Prostate gland (tissue), 2 donors: ENCODE measurements at regions not wholly inside any gene's neighbourhood (a gene's known extent, or its start where the extent isn't known, plus 50 kb on each side); places are given as distances from the start of the nearest gene placed in this dataset.

Experiments
- DNase-seq: peaks from one replicate; pipeline ENCODE4 v3.0.0-alpha.2; 2019; ENCODE audit warnings: low spot score
- H3K27ac ChIP-seq, 2 donors: fragments of 200-600 bp; sonication (generic); 2 replicates each; pipeline ENCODE4 v1.5.1; 2017 to 2019
- H3K27me3 ChIP-seq: fragments of 200-600 bp; sonication (generic); replicated peaks from 2 replicates; pipeline ENCODE4 v1.5.1; 2019; ENCODE audit not compliant: insufficient read depth
- H3K36me3 ChIP-seq, 2 donors: fragments of 200-600 bp; sonication (generic); 1 replicate in 1 of 2; 2 replicates in 1 of 2; pipeline versions ENCODE4 v1.5.1 to v1.8.1; 2017 to 2019
- H3K4me1 ChIP-seq: fragments of 200-600 bp; sonication (generic); replicated peaks from 2 replicates; pipeline ENCODE4 v1.5.1; 2019
- H3K4me3 ChIP-seq, 2 donors: fragments of 200-600 bp; sonication (generic); 2 replicates each; pipeline ENCODE4 v1.5.1; 2017 to 2019
- H3K9me3 ChIP-seq: fragments of 200-600 bp; sonication (generic); 2 replicates; pipeline ENCODE4 v1.5.1; 2017
- POLR2A ChIP-seq: fragments of 450-650 bp; IDR thresholded peaks from one replicate; pipeline ENCODE4 v1.6.1; 2016; ENCODE audit warnings: antibody characterized with exemption, mild to moderate bottlenecking
- POLR2AphosphoS5 ChIP-seq: sonication (generic); formaldehyde crosslinking; IDR thresholded peaks from one replicate; pipeline ENCODE4 v1.6.1; 2017; ENCODE audit warnings: antibody characterized with exemption
- WGBS: methylation state at CpG from one replicate; pipeline ENCODE4 v1.1.5; 2018; 5-methylcytosine and 5-hydroxymethylcytosine counted together
- intact Hi-C: fragments of 100-400 bp; cut with DNase I; formaldehyde crosslinking; loops from one replicate; pipeline ENCODE4 v1.14.2; 2022
- TF ChIP-seq, protein P1 (sequence below), 4 experiments: fragments of 200-600 bp in 2 of 4; fragments of 450-650 bp in 2 of 4; sonication (generic) in 2 of 4; IDR thresholded peaks; 1 replicate in 3 of 4; 2 replicates in 1 of 4; pipeline ENCODE4 v1.5.1; 2016 to 2019; ENCODE audit warnings: antibody characterized with exemption in 4 of 4, mild to moderate bottlenecking in 2 of 4, moderate library complexity in 2 of 4

DNA sequence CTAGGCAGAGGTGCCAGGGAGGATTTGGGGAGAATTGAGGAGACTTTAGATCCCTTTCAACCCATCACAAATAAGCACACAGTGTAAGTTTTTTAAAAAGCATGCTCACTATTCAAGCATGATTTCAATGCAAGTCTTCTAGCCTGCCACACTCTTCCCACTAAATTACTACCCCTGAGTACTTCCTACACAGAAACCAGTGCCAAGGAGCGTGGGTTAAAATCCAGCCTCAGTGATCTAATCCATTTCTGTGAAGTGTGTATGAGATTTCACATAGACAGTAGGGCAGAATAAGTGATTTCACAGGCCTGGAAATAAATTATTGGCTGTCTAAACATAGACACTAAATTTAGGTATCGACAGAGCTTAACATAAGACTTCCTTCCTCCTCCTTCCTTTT lies 142.9 kb upstream of the ATP1B1 start:
- 86% methylated on average over 2 of the region's 2 CpGs for WGBS
- Histone ChIP-seq H3K36me3 (no peaks in the 10 kb centered on the region), H3K4me3 (no peak overlapping the region), H3K4me1 (no peaks in the 10 kb centered on the region), H3K9me3 (no peaks in the 10 kb centered on the region), H3K27ac (no peak overlapping the region), H3K27me3 (no peaks in the 10 kb centered on the region)
- intact Hi-C loops = no loop called here
- TF ChIP-seq POLR2A (no peak), POLR2AphosphoS5 (no peak)
- TF ChIP-seq, protein P1, sequence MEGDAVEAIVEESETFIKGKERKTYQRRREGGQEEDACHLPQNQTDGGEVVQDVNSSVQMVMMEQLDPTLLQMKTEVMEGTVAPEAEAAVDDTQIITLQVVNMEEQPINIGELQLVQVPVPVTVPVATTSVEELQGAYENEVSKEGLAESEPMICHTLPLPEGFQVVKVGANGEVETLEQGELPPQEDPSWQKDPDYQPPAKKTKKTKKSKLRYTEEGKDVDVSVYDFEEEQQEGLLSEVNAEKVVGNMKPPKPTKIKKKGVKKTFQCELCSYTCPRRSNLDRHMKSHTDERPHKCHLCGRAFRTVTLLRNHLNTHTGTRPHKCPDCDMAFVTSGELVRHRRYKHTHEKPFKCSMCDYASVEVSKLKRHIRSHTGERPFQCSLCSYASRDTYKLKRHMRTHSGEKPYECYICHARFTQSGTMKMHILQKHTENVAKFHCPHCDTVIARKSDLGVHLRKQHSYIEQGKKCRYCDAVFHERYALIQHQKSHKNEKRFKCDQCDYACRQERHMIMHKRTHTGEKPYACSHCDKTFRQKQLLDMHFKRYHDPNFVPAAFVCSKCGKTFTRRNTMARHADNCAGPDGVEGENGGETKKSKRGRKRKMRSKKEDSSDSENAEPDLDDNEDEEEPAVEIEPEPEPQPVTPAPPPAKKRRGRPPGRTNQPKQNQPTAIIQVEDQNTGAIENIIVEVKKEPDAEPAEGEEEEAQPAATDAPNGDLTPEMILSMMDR (IDR thresholded peaks at IDR 0.05) = no peak
- no peak for DNase-seq

DNA sequence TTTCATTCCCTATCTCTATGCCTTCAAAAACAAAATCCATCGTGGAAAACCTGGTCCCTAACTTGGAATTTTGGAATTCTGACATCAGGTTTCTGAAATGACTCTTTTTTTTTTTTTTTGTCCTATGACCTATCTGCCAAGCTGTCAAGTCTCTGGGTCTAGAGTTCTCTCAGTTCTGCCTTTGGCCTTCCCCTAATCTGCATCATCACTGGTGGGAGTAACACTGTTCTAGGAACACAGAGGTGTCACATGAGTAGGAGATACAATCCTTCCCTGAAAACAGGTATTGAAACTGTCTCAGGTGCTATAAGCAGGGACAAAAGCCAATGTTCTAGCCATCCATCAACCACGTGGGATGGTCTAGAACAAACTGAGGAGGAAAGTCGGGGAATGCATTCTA lies 142.0 kb upstream of the ATP1B1 start:
- Histone ChIP-seq H3K27me3 (no peaks in the 10 kb centered on the region), H3K4me3 (no peak overlapping the region), H3K27ac (no peak overlapping the region), H3K9me3 (no peaks in the 10 kb centered on the region), H3K4me1 (no peaks in the 10 kb centered on the region), H3K36me3 (no peaks in the 10 kb centered on the region)
- TF ChIP-seq, protein P1 (IDR thresholded peaks at IDR 0.05) = no peak
- TF ChIP-seq POLR2AphosphoS5 (no peak), POLR2A (no peak)
- intact Hi-C loops = no loop called here
- WGBS = 95% methylated on average over 3 of the region's 3 CpGs
- no peak for DNase-seq

DNA sequence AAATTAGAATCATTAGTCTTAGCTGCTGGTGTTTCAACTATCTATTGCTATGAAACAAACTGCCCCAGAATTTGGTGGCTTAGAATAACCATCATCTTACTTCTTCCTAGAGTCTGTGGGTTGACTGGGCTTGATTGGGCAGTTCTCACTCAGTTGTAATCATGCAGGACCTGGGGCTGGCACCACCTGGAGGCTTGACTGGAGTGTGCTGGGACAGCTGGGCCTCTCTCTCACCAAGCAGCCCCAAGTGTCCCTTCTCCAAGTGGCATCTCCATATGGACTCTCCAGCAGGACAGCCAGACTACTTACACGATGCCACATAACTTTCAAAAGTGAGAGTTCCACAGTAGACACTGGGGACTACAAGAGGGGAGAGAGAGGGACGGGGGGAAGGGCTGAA lies 140.3 kb upstream of the ATP1B1 start:
- 97% methylated on average over 2 of the region's 2 CpGs for WGBS
- H3K27ac ChIP-seq = no peak overlapping the region
- TF ChIP-seq, protein P1 (IDR thresholded peaks at IDR 0.05) = no peak
- TF ChIP-seq POLR2A (no peak), POLR2AphosphoS5 (no peak)
- H3K9me3 ChIP-seq = no peaks in the 10 kb centered on the region
- H3K4me3 ChIP-seq = no peak overlapping the region
- DNase-seq = no peak
- no peaks in the 10 kb centered on the region for H3K4me1 ChIP-seq
- H3K36me3 ChIP-seq = no peaks in the 10 kb centered on the region
- intact Hi-C loops = no loop called here
- no peaks in the 10 kb centered on the region for H3K27me3 ChIP-seq

DNA sequence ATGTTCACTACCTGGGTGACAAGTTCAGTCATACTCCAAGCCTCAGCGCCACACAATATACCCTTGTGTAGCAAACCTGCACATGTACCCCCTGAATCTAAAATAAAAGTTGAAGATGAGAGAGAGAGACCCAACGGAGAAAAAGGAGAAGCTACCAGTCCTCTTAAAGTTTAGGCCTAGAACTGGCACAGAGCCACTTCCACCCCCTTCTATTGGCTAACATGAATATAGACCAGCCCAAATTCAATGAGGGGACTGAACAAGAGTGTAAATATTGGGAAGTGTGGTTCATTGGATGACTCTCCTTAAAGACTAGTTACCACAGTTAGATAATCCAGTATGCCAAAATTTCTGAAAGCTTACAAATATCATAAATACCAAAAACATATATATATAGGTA lies 139.9 kb upstream of the ATP1B1 start:
- H3K27ac ChIP-seq = no peak overlapping the region
- no peak overlapping the region for H3K4me3 ChIP-seq
- no peaks in the 10 kb centered on the region for H3K9me3 ChIP-seq
- H3K36me3 ChIP-seq = no peaks in the 10 kb centered on the region
- no peak for DNase-seq
- H3K4me1 ChIP-seq = no peaks in the 10 kb centered on the region
- H3K27me3 ChIP-seq = no peaks in the 10 kb centered on the region
- 89% methylated on average over 2 of the region's 2 CpGs for WGBS
- intact Hi-C loops = no loop called here
- TF ChIP-seq, protein P1 (IDR thresholded peaks at IDR 0.05) = no peak
- no peak for TF ChIP-seq POLR2A
- no peak for TF ChIP-seq POLR2AphosphoS5

DNA sequence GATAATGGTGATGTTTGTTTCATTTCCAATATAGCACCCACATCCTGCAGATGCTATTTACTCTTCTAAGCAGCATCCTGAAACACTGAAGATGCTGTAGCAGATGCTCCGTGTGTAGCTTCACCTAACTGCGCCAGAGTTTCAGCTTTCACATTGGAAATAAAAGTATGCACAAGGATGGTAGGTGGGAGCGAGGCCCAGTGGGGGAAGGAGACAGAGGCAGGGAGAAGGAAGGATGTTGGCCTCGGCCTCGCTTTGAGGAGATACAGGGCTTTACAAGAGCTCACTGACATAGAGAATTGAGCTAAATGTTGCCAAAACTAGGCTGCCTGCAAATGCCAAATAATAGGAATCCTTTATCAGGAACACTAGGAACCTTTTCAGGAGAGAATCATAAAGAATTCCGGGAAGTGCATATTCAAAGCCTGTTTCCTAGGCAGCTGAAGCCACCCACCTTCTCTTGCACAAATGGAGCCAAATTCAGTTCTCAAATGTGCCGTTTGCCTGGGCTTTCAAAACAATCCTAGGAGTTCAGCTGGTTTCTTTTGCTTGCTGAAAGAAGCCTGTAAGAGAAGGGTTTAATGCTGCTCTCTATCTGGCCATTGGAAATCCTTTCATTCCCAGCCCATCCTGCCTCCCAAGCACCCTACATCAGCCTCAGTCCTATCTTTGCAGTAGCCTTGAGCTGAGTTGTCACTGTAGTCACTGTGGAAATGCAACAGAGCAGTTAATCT lies 135.4 kb upstream of the ATP1B1 start:
- H3K27ac ChIP-seq = no peak overlapping the region
- no peaks in the 10 kb centered on the region for H3K27me3 ChIP-seq
- intact Hi-C loops = no loop called here
- H3K36me3 ChIP-seq = no peaks in the 10 kb centered on the region
- no peaks in the 10 kb centered on the region for H3K4me1 ChIP-seq
- 55% methylated on average over 7 of the region's 7 CpGs for WGBS
- DNase-seq = no peak
- no peaks in the 10 kb centered on the region for H3K9me3 ChIP-seq
- TF ChIP-seq POLR2AphosphoS5 (no peak), POLR2A (no peak)
- TF ChIP-seq, protein P1 (IDR thresholded peaks at IDR 0.05) = no peak
- H3K4me3 ChIP-seq = no peak overlapping the region
